ENCODE measurements at regions not wholly inside any gene's neighbourhood (a gene's known extent, or its start where the extent isn't known, plus 50 kb on each side); places are given as distances from the start of the nearest gene placed in this dataset.

GRCh38 chr14:84040101-84040500 is 1489.8 kb upstream of the FLRT2 start:
- H2BK5ac ChIP-seq (ENCODE audit: low read depth, low read length, poor library complexity): no peak overlapping the region
- no peak overlapping the region for H3K27ac ChIP-seq (ENCODE audit: low read depth, low read length)
- no peak overlapping the region for H3K9ac ChIP-seq (ENCODE audit: low read length)
- no peaks in the 10 kb centered on the region for H3K79me2 ChIP-seq (ENCODE audit: control insufficient read depth, insufficient read depth, low read length, poor library complexity)
- no peak overlapping the region for H3K4me2 ChIP-seq (ENCODE audit: low read length)
- H3K4ac ChIP-seq (ENCODE audit: low read depth, low read length): no peak overlapping the region
- H3K14ac ChIP-seq (ENCODE audit: low read length): no peak overlapping the region
- no peaks in the 10 kb centered on the region for H3K36me3 ChIP-seq (ENCODE audit: control insufficient read depth in 1 of 2, insufficient read depth in 2 of 2, low read length in 2 of 2)
- H4K8ac ChIP-seq (ENCODE audit: low read depth, low read length): no peak overlapping the region
- no peaks in the 10 kb centered on the region for H3K27me3 ChIP-seq (ENCODE audit: insufficient read depth, low read length)
- no CpG with 5 or more reads among the region's 3 CpGs for WGBS (ENCODE audit: extremely low coverage, insufficient coverage, insufficient read length)
- H3K23ac ChIP-seq (ENCODE audit: low read length): no peak overlapping the region
- no peak for DNase-seq
- H2BK12ac ChIP-seq (ENCODE audit: low read length): peak overlapping the region; percentile 17
- H3K4me1 ChIP-seq (ENCODE audit: control insufficient read depth in 1 of 2, insufficient read depth in 2 of 2, low read length in 2 of 2): peaks cover 3% of the 10 kb centered on the region in 2 experiments
- no peak overlapping the region for H2AK5ac ChIP-seq (ENCODE audit: low read length)
- no peak overlapping the region for H4K91ac ChIP-seq (ENCODE audit: low read depth, low read length)
- H4K12ac ChIP-seq (ENCODE audit: low read depth, low read length): no peak overlapping the region
- H2AFZ ChIP-seq (ENCODE audit: insufficient read depth, low read length, poor library complexity): no peak overlapping the region
- H3K4me3 ChIP-seq (ENCODE audit: low read depth, low read length): no peak overlapping the region
- H3K9me3 ChIP-seq (ENCODE audit: insufficient read depth, low read depth, low read length): no peaks in the 10 kb centered on the region
- no peak overlapping the region for H3K18ac ChIP-seq (ENCODE audit: low read length)
- peaks cover 3% of the 10 kb centered on the region for H3K79me1 ChIP-seq (ENCODE audit: low read length)
- H2BK120ac ChIP-seq (ENCODE audit: insufficient read depth, low read length, poor library complexity): no peak overlapping the region

GRCh38 chr14:84041421-84041820 is 1488.5 kb upstream of the FLRT2 start:
- H3K18ac ChIP-seq (ENCODE audit: low read length): no peak overlapping the region
- no peaks in the 10 kb centered on the region for H3K79me2 ChIP-seq (ENCODE audit: control insufficient read depth, insufficient read depth, low read length, poor library complexity)
- H3K27ac ChIP-seq (ENCODE audit: low read depth, low read length): no peak overlapping the region
- no peaks in the 10 kb centered on the region for H3K9me3 ChIP-seq (ENCODE audit: insufficient read depth, low read depth, low read length)
- H3K79me1 ChIP-seq (ENCODE audit: low read length): no peaks in the 10 kb centered on the region
- peak overlapping the region; percentile 64 for H2BK12ac ChIP-seq (ENCODE audit: low read length)
- no peak overlapping the region for H3K4me2 ChIP-seq (ENCODE audit: low read length)
- no peak overlapping the region for H3K23ac ChIP-seq (ENCODE audit: low read length)
- H3K4ac ChIP-seq (ENCODE audit: low read depth, low read length): no peak overlapping the region
- H2AK5ac ChIP-seq (ENCODE audit: low read length): no peak overlapping the region
- no peaks in the 10 kb centered on the region for H3K36me3 ChIP-seq (ENCODE audit: control insufficient read depth in 1 of 2, insufficient read depth in 2 of 2, low read length in 2 of 2)
- no peaks in the 10 kb centered on the region for H3K27me3 ChIP-seq (ENCODE audit: insufficient read depth, low read length)
- no peak for DNase-seq
- peaks cover 0 to 3% of the 10 kb centered on the region in 2 experiments for H3K4me1 ChIP-seq (ENCODE audit: control insufficient read depth in 1 of 2, insufficient read depth in 2 of 2, low read length in 2 of 2)
- H3K14ac ChIP-seq (ENCODE audit: low read length): no peak overlapping the region
- H4K91ac ChIP-seq (ENCODE audit: low read depth, low read length): no peak overlapping the region
- H2BK120ac ChIP-seq (ENCODE audit: insufficient read depth, low read length, poor library complexity): no peak overlapping the region
- no peak overlapping the region for H3K9ac ChIP-seq (ENCODE audit: low read length)
- no peak overlapping the region for H2AFZ ChIP-seq (ENCODE audit: insufficient read depth, low read length, poor library complexity)
- no peak overlapping the region for H3K4me3 ChIP-seq (ENCODE audit: low read depth, low read length)
- H4K8ac ChIP-seq (ENCODE audit: low read depth, low read length): no peak overlapping the region
- H2BK5ac ChIP-seq (ENCODE audit: low read depth, low read length, poor library complexity): no peak overlapping the region
- WGBS (ENCODE audit: extremely low coverage, insufficient coverage, insufficient read length): no CpG with 5 or more reads among the region's 2 CpGs
- no peak overlapping the region for H4K12ac ChIP-seq (ENCODE audit: low read depth, low read length)

- Histone ChIP-seq H4K8ac (ENCODE audit: low read depth, low read length) (no peak overlapping the region), H3K27ac (ENCODE audit: low read depth, low read length) (no peak overlapping the region), H2AK5ac (ENCODE audit: low read length) (no peak overlapping the region), H3K79me2 (ENCODE audit: control insufficient read depth, insufficient read depth, low read length, poor library complexity) (no peaks in the 10 kb centered on the region), H3K4me3 (ENCODE audit: low read depth, low read length) (no peak overlapping the region), H3K79me1 (ENCODE audit: low read length) (no peaks in the 10 kb centered on the region), H3K18ac (ENCODE audit: low read length) (no peak overlapping the region), H3K23ac (ENCODE audit: low read length) (no peak overlapping the region), H3K27me3 (ENCODE audit: insufficient read depth, low read length) (no peaks in the 10 kb centered on the region), H3K9me3 (ENCODE audit: insufficient read depth, low read depth, low read length) (no peaks in the 10 kb centered on the region), H2AFZ (ENCODE audit: insufficient read depth, low read length, poor library complexity) (no peak overlapping the region), H3K4ac (ENCODE audit: low read depth, low read length) (no peak overlapping the region), H3K4me1 (ENCODE audit: control insufficient read depth in 1 of 2, insufficient read depth in 2 of 2, low read length in 2 of 2) (no peaks in the 10 kb centered on the region), H4K91ac (ENCODE audit: low read depth, low read length) (no peak overlapping the region), H4K12ac (ENCODE audit: low read depth, low read length) (no peak overlapping the region), H2BK12ac (ENCODE audit: low read length) (no peak overlapping the region), H2BK120ac (ENCODE audit: insufficient read depth, low read length, poor library complexity) (no peak overlapping the region), H3K9ac (ENCODE audit: low read length) (no peak overlapping the region), H2BK5ac (ENCODE audit: low read depth, low read length, poor library complexity) (no peak overlapping the region), H3K36me3 (ENCODE audit: control insufficient read depth in 1 of 2, insufficient read depth in 2 of 2, low read length in 2 of 2) (no peaks in the 10 kb centered on the region), H3K4me2 (ENCODE audit: low read length) (no peak overlapping the region), H3K14ac (ENCODE audit: low read length) (peak overlapping the region; percentile 44)
- no peak for DNase-seq
- WGBS (ENCODE audit: extremely low coverage, insufficient coverage, insufficient read length): no CpG with 5 or more reads among the region's 1 CpG
Observed at GRCh38 chr14:84042992-84043391, 1487.0 kb upstream of the FLRT2 start.

- H4K91ac ChIP-seq (ENCODE audit: low read depth, low read length): no peak overlapping the region
- H3K14ac ChIP-seq (ENCODE audit: low read length): no peak overlapping the region
- H3K9ac ChIP-seq (ENCODE audit: low read length): no peak overlapping the region
- no peak overlapping the region for H3K4me3 ChIP-seq (ENCODE audit: low read depth, low read length)
- H2BK5ac ChIP-seq (ENCODE audit: low read depth, low read length, poor library complexity): no peak overlapping the region
- DNase-seq: no peak
- H2AFZ ChIP-seq (ENCODE audit: insufficient read depth, low read length, poor library complexity): no peak overlapping the region
- no peak overlapping the region for H3K23ac ChIP-seq (ENCODE audit: low read length)
- H3K79me1 ChIP-seq (ENCODE audit: low read length): no peaks in the 10 kb centered on the region
- H2BK12ac ChIP-seq (ENCODE audit: low read length): no peak overlapping the region
- H3K9me3 ChIP-seq (ENCODE audit: insufficient read depth, low read depth, low read length): no peaks in the 10 kb centered on the region
- H3K27ac ChIP-seq (ENCODE audit: low read depth, low read length): no peak overlapping the region
- no peaks in the 10 kb centered on the region for H3K27me3 ChIP-seq (ENCODE audit: insufficient read depth, low read length)
- no peak overlapping the region for H3K18ac ChIP-seq (ENCODE audit: low read length)
- no peaks in the 10 kb centered on the region for H3K36me3 ChIP-seq (ENCODE audit: control insufficient read depth in 1 of 2, insufficient read depth in 2 of 2, low read length in 2 of 2)
- H3K79me2 ChIP-seq (ENCODE audit: control insufficient read depth, insufficient read depth, low read length, poor library complexity): no peaks in the 10 kb centered on the region
- no peak overlapping the region for H4K8ac ChIP-seq (ENCODE audit: low read depth, low read length)
- H4K12ac ChIP-seq (ENCODE audit: low read depth, low read length): no peak overlapping the region
- no peak overlapping the region for H2AK5ac ChIP-seq (ENCODE audit: low read length)
- WGBS (ENCODE audit: extremely low coverage, insufficient coverage, insufficient read length): no CpG with 5 or more reads among the region's 3 CpGs
- H2BK120ac ChIP-seq (ENCODE audit: insufficient read depth, low read length, poor library complexity): no peak overlapping the region
- no peaks in the 10 kb centered on the region for H3K4me1 ChIP-seq (ENCODE audit: control insufficient read depth in 1 of 2, insufficient read depth in 2 of 2, low read length in 2 of 2)
- no peak overlapping the region for H3K4ac ChIP-seq (ENCODE audit: low read depth, low read length)
- no peak overlapping the region for H3K4me2 ChIP-seq (ENCODE audit: low read length)
Observed at GRCh38 chr14:84064316-84065125, 1465.4 kb upstream of the FLRT2 start.
